22Rv1 (cell line): ENCODE measurements at regions not wholly inside any gene's neighbourhood (a gene's known extent, or its start where the extent isn't known, plus 50 kb on each side); places are given as distances from the start of the nearest gene placed in this dataset.

ENCODE experiments used
- ZFX ChIP-seq: fragments of 450-650 bp; IDR thresholded peaks from 2 replicates; pipeline ENCODE4 v1.6.1; 2017; ENCODE audit warnings: antibody characterized with exemption, borderline replicate concordance
- TF ChIP-seq, protein P1 (sequence below): fragments of 450-650 bp; IDR thresholded peaks from 2 replicates; pipeline ENCODE4 v1.5.1; 2017; ENCODE audit warnings: mild to moderate bottlenecking

DNA sequence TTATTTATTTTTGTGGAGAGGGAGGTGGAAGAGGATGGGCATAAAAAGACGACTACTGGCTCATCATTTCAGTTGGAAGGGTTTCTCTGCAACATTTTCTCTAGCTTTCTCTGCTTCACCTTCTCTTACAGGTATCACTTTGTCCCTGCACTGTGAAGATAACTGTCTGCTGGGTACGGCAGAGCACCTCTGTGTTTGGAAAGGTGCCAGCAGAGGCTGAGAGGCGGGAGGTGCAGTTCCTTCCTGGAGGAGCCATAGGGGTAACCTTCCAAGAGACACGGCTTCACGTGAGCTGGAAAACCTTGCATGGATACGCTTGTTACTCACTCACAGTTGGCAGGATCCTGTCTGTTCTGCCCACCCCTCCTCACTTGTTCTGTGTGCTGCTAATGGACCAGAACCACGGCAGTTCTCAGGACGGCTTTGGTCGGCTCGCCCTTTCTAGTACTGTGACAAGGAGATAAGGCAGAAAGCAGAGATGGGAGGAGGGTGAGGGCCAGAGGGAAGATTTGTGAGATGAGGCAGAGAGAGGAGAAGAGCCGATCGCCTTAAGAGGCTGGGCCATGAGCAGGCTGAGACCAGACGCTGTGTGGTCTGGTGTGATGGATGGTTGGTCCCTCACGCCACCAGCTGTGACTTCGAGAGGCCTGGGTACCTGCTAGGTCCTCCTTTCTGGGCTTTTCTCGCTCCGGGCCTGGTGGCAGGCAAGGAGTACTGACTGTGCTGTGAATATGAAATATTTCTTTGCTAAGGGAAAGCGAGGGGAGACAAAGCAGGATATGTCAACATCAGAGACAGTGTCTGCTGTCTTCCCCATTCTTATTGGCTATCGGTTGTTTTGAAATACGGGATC is 66.8 kb downstream of the MRPL57 start:
- TF ChIP-seq, protein P1, sequence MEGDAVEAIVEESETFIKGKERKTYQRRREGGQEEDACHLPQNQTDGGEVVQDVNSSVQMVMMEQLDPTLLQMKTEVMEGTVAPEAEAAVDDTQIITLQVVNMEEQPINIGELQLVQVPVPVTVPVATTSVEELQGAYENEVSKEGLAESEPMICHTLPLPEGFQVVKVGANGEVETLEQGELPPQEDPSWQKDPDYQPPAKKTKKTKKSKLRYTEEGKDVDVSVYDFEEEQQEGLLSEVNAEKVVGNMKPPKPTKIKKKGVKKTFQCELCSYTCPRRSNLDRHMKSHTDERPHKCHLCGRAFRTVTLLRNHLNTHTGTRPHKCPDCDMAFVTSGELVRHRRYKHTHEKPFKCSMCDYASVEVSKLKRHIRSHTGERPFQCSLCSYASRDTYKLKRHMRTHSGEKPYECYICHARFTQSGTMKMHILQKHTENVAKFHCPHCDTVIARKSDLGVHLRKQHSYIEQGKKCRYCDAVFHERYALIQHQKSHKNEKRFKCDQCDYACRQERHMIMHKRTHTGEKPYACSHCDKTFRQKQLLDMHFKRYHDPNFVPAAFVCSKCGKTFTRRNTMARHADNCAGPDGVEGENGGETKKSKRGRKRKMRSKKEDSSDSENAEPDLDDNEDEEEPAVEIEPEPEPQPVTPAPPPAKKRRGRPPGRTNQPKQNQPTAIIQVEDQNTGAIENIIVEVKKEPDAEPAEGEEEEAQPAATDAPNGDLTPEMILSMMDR = no peak
- TF ChIP-seq ZFX = no peak
